Central memory CD8-positive, alpha-beta T cell (primary cell): ENCODE measurements at regions not wholly inside any gene's neighbourhood (a gene's known extent, or its start where the extent isn't known, plus 50 kb on each side); places are given as distances from the start of the nearest gene placed in this dataset.

Source experiments
- ATAC-seq: fragments of 150-1000 bp; cut with Tn5 transposase; replicated peaks from 2 replicates; pipeline ENCODE4 v1.10.0; 2022; ENCODE audit warnings: mild to moderate bottlenecking, moderate FRiP score, moderate number of reproducible peaks; ENCODE audit not compliant: poor library complexity, severe bottlenecking; ENCODE audit errors: extremely low read depth
- DNase-seq, 2 donors: peaks; one replicate each; pipeline ENCODE4 v3.0.0; 2021; ENCODE audit warnings: low spot score in 2 of 2
- H3K27ac Mint-ChIP-seq: one replicate; pipeline ENCODE4 v1.8.0; 2022; ENCODE audit warnings: low read depth, mild to moderate bottlenecking, moderate library complexity, mixed read lengths
- H3K27me3 Mint-ChIP-seq: one replicate; pipeline ENCODE4 v1.8.0; 2022; ENCODE audit warnings: mixed read lengths
- H3K36me3 Mint-ChIP-seq: one replicate; pipeline ENCODE4 v1.8.0; 2022; ENCODE audit warnings: mild to moderate bottlenecking, moderate library complexity, mixed read lengths; ENCODE audit not compliant: insufficient read depth
- H3K4me1 Mint-ChIP-seq: one replicate; pipeline ENCODE4 v1.8.0; 2022; ENCODE audit warnings: mixed read lengths
- H3K4me3 Mint-ChIP-seq: one replicate; pipeline ENCODE4 v1.8.0; 2022; ENCODE audit warnings: mild to moderate bottlenecking, moderate library complexity, mixed read lengths
- H3K9me3 Mint-ChIP-seq: one replicate; pipeline ENCODE4 v1.8.0; 2022; ENCODE audit warnings: mixed read lengths

DNA sequence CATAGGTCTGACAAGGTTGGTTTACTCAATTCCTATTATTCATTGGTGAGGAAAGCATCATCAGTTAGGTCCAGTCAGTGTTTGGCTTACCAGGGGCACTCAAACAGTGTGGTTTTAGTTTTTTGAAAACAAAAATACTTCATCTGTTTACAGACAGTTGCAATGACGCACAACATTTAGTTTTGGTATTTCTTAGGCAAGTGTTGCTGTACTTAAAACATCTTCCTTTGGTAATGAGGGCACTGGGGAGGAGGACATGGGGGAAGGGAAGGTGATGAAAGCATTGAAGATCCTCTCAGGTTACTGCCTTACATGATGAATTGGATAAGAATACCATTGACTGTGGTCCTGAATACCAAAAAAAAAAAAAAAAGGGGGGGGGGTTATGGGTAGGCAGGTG lies 93.7 kb upstream of the MAOA start:
- no peaks in the 10 kb centered on the region for H3K4me1 Mint-ChIP-seq
- H3K4me3 Mint-ChIP-seq = no peak overlapping the region
- no peaks in the 10 kb centered on the region for H3K9me3 Mint-ChIP-seq
- ATAC-seq = no peak
- H3K27ac Mint-ChIP-seq = no peak overlapping the region
- no peaks in the 10 kb centered on the region for H3K27me3 Mint-ChIP-seq
- no peaks in the 10 kb centered on the region for H3K36me3 Mint-ChIP-seq
- DNase-seq = no peak

DNA sequence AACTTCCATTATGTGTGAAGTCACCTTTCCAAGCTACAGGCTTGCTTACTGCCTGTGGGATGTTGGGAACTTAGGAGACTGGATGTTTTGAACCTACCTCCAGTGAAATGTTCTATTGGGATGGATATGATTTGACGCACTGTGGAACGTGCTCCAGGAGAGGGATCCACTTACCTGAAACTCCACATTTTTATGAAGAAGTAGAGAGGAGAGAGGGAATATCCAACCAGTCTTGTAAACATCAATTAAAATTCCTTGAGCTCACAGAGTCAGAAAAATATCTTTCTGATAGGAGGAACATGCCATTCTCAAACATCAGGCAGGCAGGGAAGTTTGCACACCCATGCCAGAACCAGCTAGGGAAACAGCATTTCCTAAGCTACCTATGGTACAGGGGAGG lies 91.1 kb upstream of the MAOA start:
- Mint-ChIP-seq H3K9me3 (no peaks in the 10 kb centered on the region), H3K4me1 (no peaks in the 10 kb centered on the region), H3K27ac (no peak overlapping the region), H3K4me3 (no peak overlapping the region), H3K36me3 (no peaks in the 10 kb centered on the region), H3K27me3 (peaks cover 14% of the 10 kb centered on the region)
- DNase-seq = no peak
- ATAC-seq = no peak

DNA sequence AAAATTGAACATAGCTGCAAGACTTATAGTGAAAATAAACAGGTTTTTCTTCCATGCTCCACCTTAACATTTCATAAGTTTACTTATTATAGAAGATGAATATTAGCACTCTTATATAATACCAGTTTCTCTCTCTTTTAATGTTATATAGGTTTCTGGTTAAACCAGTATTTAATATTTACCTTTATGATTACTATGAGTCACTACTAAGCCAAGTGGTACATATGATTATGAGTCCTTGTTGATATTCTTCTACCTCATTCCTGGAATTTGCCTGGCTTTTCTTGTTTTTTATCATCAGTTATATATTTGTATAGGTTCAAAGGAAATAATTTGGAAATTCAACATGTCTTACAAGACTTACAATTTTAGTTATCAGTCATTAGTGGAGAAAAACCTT lies 89.9 kb upstream of the MAOA start:
- no peaks in the 10 kb centered on the region for H3K36me3 Mint-ChIP-seq
- H3K27ac Mint-ChIP-seq = no peak overlapping the region
- DNase-seq (no peak), ATAC-seq (no peak)
- no peaks in the 10 kb centered on the region for H3K9me3 Mint-ChIP-seq
- no peak overlapping the region for H3K4me3 Mint-ChIP-seq
- peaks cover 14% of the 10 kb centered on the region for H3K27me3 Mint-ChIP-seq
- H3K4me1 Mint-ChIP-seq = no peaks in the 10 kb centered on the region

DNA sequence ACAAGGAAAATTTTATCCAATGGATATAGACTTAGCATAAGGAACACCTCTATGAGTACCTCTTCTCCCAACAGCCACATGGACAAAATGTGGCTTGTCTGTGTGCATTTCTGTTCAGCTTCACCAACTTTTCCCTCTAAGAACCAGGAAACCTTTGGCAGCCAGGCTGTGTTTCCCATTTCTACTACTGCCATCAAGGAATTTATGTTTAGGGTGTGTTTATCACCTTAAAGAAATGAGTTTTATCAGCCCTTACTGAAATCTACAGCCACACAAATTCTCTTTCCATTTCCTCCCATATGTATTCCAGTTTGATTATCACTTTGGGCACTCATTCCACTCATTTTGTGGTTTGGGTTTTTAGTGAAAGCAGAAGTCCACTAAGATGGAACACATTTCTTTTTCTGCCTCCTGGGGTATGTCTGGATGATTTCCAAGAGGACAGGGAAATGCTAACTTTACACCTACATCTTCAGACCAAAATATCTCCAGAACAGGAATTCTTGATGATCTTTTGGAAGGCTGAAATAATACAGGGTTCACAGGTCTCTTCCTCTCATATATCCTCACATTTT lies 82.6 kb upstream of the MAOA start:
- peaks cover 35% of the 10 kb centered on the region for H3K27me3 Mint-ChIP-seq
- DNase-seq (no peak), ATAC-seq (no peak)
- H3K36me3 Mint-ChIP-seq = no peaks in the 10 kb centered on the region
- H3K4me3 Mint-ChIP-seq = no peak overlapping the region
- H3K27ac Mint-ChIP-seq = no peak overlapping the region
- no peaks in the 10 kb centered on the region for H3K4me1 Mint-ChIP-seq
- H3K9me3 Mint-ChIP-seq = no peaks in the 10 kb centered on the region

DNA sequence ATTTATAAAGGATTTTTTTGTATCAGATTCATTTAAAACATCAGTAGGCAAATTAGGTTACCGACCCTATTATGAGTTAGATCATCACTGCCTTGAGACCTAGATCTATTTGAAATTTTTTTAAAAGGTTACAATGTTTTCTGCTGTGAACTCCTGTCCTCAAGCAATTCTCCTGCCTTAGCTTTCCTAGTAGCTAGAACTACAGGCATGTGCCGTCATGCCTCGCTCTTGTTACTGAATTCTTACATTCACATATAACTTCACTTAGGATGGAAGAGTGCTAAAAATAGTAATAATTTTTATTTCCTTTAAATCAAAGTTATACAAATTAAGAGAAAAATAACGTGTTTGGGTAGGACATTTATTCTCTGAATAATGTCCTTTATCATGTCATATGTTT lies 75.5 kb upstream of the MAOA start:
- H3K27me3 Mint-ChIP-seq = peaks cover 31% of the 10 kb centered on the region
- ATAC-seq (no peak), DNase-seq (no peak)
- H3K4me3 Mint-ChIP-seq = no peak overlapping the region
- no peaks in the 10 kb centered on the region for H3K9me3 Mint-ChIP-seq
- H3K4me1 Mint-ChIP-seq = no peaks in the 10 kb centered on the region
- H3K27ac Mint-ChIP-seq = no peak overlapping the region
- H3K36me3 Mint-ChIP-seq = no peaks in the 10 kb centered on the region

DNA sequence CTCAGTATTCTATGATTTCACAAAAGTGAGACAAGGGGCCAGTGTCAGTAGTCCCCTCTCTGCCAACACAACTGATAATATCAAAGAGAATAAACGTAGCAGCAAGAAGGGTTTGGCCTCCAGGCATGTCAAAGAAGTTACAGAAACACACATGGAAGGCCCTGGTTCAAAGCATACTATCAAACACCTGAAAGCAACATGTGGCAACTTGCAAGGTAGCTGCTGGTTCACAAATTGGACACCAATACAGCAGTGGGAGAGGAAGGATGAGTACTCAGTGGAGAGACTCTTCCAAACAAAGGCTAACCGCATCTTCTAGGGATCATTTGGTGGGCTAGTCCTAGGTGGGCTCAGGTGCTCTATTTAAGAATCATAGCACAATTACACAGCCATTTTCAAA lies 74.9 kb upstream of the MAOA start:
- Mint-ChIP-seq H3K27ac (no peak overlapping the region), H3K4me1 (no peaks in the 10 kb centered on the region), H3K36me3 (no peaks in the 10 kb centered on the region), H3K9me3 (no peaks in the 10 kb centered on the region), H3K4me3 (no peak overlapping the region), H3K27me3 (peaks cover 31% of the 10 kb centered on the region)
- no peak for ATAC-seq
- no peak for DNase-seq

DNA sequence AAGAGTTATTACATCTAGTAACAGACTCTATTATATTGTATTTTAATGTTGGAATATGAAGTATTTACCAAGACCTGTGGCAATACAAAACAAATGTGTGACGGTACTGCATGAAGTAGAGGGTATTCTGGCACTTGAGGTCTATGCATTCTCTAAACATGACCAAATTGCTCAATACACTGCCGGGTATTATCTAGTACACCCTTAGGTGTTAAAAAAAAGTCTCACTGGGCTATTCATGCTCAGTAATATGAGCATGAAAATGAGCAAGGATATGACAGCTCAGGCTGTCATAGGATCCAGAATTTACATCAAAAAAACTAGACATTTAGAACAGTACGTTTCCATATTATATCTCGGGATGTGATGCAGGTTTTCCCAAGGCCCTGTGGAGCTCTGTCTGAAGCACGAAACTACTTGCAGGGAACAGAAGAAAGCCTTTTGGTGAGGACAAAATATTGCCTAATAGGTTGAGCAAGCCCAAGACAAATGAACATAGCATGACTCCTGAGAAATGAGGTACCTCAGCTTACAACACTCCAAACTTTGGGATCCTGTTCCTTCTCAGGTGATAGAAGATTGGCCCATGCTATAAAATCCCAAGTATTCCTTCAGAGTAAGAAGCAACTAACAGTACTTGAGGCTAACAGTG lies 74.1 kb upstream of the MAOA start:
- DNase-seq (no peak), ATAC-seq (no peak)
- H3K4me3 Mint-ChIP-seq = no peak overlapping the region
- H3K27me3 Mint-ChIP-seq = peaks cover 26% of the 10 kb centered on the region
- no peaks in the 10 kb centered on the region for H3K4me1 Mint-ChIP-seq
- H3K27ac Mint-ChIP-seq = no peak overlapping the region
- no peaks in the 10 kb centered on the region for H3K9me3 Mint-ChIP-seq
- H3K36me3 Mint-ChIP-seq = no peaks in the 10 kb centered on the region

DNA sequence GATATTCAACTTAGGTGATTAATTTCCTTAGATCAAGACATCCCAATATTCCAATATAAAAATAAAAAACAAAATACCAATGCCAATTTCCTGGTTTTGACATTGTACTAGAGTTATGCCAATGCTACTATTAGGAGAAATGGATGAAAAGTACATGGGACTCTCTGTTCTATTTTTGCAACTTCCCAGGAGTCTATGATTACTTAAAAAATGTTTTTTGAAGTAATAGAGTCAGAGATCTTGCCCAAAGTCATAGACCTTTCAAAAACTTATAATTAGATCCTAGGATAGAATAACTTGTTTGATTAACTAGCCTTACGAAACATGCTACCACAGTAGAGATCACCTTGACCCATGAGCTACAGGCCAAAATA lies 73.6 kb upstream of the MAOA start:
- H3K27ac Mint-ChIP-seq = no peak overlapping the region
- DNase-seq = no peak
- H3K4me1 Mint-ChIP-seq = no peaks in the 10 kb centered on the region
- H3K36me3 Mint-ChIP-seq = no peaks in the 10 kb centered on the region
- peaks cover 21% of the 10 kb centered on the region for H3K27me3 Mint-ChIP-seq
- H3K9me3 Mint-ChIP-seq = no peaks in the 10 kb centered on the region
- ATAC-seq = no peak
- H3K4me3 Mint-ChIP-seq = no peak overlapping the region

DNA sequence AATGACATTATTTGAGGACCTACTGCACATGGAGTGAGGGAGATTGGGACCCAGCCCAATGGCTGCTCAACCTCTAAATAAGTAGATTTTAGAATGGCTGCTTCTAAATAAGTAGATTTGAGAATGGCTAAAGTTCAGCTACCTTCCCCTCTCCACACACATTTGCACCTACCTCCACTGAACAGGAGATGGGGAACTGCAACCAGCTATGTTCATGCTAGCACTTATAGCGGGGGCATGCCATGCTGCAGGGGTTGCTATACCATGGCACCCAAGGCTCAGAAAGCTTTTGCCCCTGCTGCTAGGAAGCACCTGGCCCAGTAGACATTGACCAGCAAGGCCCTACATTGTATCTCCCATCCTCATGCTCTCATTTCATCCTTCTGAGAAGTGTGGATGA lies 70.2 kb upstream of the MAOA start:
- Mint-ChIP-seq H3K4me3 (no peak overlapping the region), H3K27ac (no peak overlapping the region), H3K4me1 (no peaks in the 10 kb centered on the region), H3K27me3 (no peaks in the 10 kb centered on the region), H3K9me3 (no peaks in the 10 kb centered on the region), H3K36me3 (no peaks in the 10 kb centered on the region)
- ATAC-seq (no peak), DNase-seq (no peak)

DNA sequence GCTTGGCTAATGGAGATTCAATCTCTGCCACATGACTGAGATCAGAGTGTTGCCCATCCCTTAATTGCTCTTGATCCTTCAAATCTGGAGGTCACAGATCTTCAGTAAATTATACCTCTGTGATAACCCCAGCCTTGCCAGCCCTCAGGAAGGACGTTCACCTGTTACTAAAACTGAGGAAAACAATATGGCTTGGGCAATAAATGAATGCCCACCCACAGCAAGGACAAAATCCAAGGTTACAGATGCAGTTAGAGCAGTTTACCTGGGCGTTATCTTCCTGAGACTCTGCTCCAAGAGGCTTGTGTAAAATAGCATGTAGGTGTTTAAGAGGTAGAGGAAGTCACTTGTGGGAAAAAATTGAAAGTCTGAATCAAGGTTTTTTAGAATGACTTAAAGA lies 69.3 kb upstream of the MAOA start:
- Mint-ChIP-seq H3K36me3 (no peaks in the 10 kb centered on the region), H3K9me3 (no peaks in the 10 kb centered on the region), H3K4me3 (no peak overlapping the region), H3K4me1 (no peaks in the 10 kb centered on the region), H3K27me3 (no peaks in the 10 kb centered on the region), H3K27ac (no peak overlapping the region)
- no peak for DNase-seq
- ATAC-seq = no peak

DNA sequence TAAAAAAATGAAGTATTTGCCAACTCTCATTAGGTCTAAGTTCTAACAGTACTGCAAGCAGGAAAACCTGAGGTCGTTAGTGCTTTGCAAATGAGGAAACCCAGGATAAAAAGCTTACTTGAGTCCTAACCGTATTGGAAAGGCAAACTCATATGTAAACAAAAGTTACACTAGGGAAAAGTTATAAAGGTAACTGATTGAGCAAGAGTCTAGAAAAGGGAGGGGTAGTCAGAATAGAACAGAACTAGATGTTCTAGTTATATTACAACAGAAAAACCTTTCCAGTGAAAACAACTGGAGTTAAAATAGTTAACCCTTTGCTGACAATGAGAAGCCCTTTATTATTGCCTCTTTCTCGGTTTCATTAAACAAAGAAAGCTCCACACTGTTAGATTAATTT lies 66.4 kb upstream of the MAOA start:
- H3K27me3 Mint-ChIP-seq = no peaks in the 10 kb centered on the region
- H3K9me3 Mint-ChIP-seq = no peaks in the 10 kb centered on the region
- H3K27ac Mint-ChIP-seq = no peak overlapping the region
- no peaks in the 10 kb centered on the region for H3K36me3 Mint-ChIP-seq
- no peaks in the 10 kb centered on the region for H3K4me1 Mint-ChIP-seq
- DNase-seq (no peak), ATAC-seq (no peak)
- no peak overlapping the region for H3K4me3 Mint-ChIP-seq

DNA sequence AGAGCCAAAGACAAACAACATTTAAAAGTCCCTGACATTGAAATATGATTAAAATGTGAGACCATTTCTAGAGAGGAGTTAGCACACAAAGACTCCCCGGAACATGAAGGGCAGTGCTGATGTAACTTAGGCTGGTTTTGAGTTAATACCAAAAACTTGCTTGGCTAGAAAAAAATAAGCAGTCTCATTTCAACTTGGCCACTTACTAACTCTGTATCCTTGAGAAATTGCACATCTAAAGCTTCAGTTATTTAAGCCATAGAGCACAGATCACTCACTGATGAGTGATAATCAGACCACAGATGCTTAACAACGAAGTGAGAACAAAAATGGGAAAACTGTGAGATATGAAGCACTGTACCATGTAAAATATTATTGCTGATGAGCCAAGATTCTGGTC lies 65.9 kb upstream of the MAOA start:
- no peak for DNase-seq
- Mint-ChIP-seq H3K4me1 (no peaks in the 10 kb centered on the region), H3K36me3 (no peaks in the 10 kb centered on the region), H3K9me3 (no peaks in the 10 kb centered on the region), H3K4me3 (no peak overlapping the region), H3K27ac (no peak overlapping the region), H3K27me3 (no peaks in the 10 kb centered on the region)
- ATAC-seq = no peak

DNA sequence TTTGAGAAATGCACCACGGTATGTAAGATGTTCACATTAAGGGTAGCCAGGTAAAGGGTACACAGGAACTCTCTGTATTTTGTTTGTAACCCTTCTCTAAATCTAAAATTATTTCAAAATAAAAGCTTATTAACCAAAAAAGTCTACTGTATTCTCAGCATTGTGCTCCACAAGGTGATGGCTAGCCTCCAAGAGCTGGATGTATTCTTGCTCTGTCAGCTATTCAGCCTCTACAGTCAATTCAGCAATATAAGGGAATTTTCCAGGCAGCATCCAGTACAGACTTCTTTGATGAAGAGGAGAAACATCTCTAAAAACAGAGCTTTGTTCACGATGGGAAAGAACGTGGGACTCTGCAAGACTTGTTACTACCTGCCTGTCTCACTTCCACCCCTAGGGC lies 63.5 kb upstream of the MAOA start:
- Mint-ChIP-seq H3K4me3 (no peak overlapping the region), H3K36me3 (no peaks in the 10 kb centered on the region), H3K27ac (no peak overlapping the region), H3K9me3 (no peaks in the 10 kb centered on the region), H3K4me1 (no peaks in the 10 kb centered on the region), H3K27me3 (no peaks in the 10 kb centered on the region)
- ATAC-seq = no peak
- DNase-seq = no peak

DNA sequence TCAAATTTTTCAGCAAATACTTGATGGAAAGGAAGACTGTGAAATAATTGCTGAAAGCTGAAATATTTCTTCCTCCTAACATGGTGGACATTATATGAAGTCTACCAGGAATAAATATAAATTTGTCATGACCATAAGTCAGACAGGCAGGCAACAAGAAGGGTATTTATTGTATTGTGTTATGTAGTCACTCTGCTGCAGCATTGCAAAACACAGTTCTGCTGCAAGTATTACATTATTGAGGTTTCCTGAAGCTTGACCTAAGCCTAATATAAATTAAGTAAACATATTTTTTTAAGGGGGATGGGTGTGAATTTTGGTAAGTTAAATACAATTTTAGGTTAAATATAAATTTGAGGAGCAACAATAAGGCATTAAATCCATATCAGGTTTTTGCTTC lies 60.2 kb upstream of the MAOA start:
- H3K27me3 Mint-ChIP-seq = no peaks in the 10 kb centered on the region
- no peak overlapping the region for H3K27ac Mint-ChIP-seq
- DNase-seq (no peak), ATAC-seq (no peak)
- no peaks in the 10 kb centered on the region for H3K9me3 Mint-ChIP-seq
- H3K36me3 Mint-ChIP-seq = no peaks in the 10 kb centered on the region
- H3K4me3 Mint-ChIP-seq = no peak overlapping the region
- H3K4me1 Mint-ChIP-seq = no peaks in the 10 kb centered on the region
